MM.1S (cell line): ENCODE measurements at regions not wholly inside any gene's neighbourhood (a gene's known extent, or its start where the extent isn't known, plus 50 kb on each side); places are given as distances from the start of the nearest gene placed in this dataset.

Experiments used
- DNase-seq: peaks from one replicate; pipeline ENCODE4 v3.0.0-alpha.2; 2015
- H2AFZ ChIP-seq: fragments of 300-600 bp; sonication (generic); 2 replicates; pipeline ENCODE4 v1.6.0; 2016; ENCODE audit warnings: antibody characterized with exemption, low read length
- H3F3A ChIP-seq: fragments of 300-600 bp; sonication (generic); 2 replicates; pipeline ENCODE4 v1.6.1; 2016; ENCODE audit warnings: mild to moderate bottlenecking, antibody characterized with exemption, low read length, moderate library complexity, mixed read lengths; ENCODE audit not compliant: insufficient read depth
- H3K27ac ChIP-seq: fragments of 300-600 bp; sonication (generic); 2 replicates; pipeline ENCODE4 v1.5.1; 2016; ENCODE audit warnings: mild to moderate bottlenecking, low read length
- H3K27me3 ChIP-seq: fragments of 300-600 bp; sonication (generic); replicated peaks from 2 replicates; pipeline ENCODE4 v1.6.0; 2016; ENCODE audit warnings: low read length; ENCODE audit not compliant: insufficient read depth
- H3K36me3 ChIP-seq: fragments of 300-600 bp; sonication (generic); replicated peaks from 2 replicates; pipeline ENCODE4 v1.6.1; 2016; ENCODE audit warnings: mild to moderate bottlenecking, low read length, mixed read lengths; ENCODE audit not compliant: insufficient read depth
- H3K4me1 ChIP-seq: fragments of 300-600 bp; sonication (generic); 2 replicates; pipeline ENCODE4 v1.6.1; 2016; ENCODE audit warnings: low read length, mixed read lengths
- H3K4me2 ChIP-seq: fragments of 300-600 bp; sonication (generic); 2 replicates; pipeline ENCODE4 v1.6.0; 2016; ENCODE audit warnings: low read depth, low read length
- H3K4me3 ChIP-seq: fragments of 300-600 bp; sonication (generic); 2 replicates; pipeline ENCODE4 v1.5.1; 2016; ENCODE audit warnings: low read length, mixed read lengths
- H3K79me2 ChIP-seq: fragments of 300-600 bp; sonication (generic); 2 replicates; pipeline ENCODE4 v1.6.1; 2016; ENCODE audit warnings: mixed run types, low read length, mixed read lengths
- H3K9ac ChIP-seq: fragments of 300-600 bp; sonication (generic); 2 replicates; pipeline ENCODE4 v1.6.1; 2016; ENCODE audit warnings: low read length, mixed read lengths
- H3K9me2 ChIP-seq: fragments of 300-600 bp; sonication (generic); replicated peaks from 2 replicates; pipeline ENCODE4 v1.6.1; 2016; ENCODE audit warnings: mild to moderate bottlenecking, low read length, mixed read lengths; ENCODE audit not compliant: insufficient read depth
- H3K9me3 ChIP-seq: fragments of 300-600 bp; sonication (generic); replicated peaks from 2 replicates; pipeline ENCODE4 v1.6.1; 2016; ENCODE audit warnings: mild to moderate bottlenecking, low read length, mixed read lengths; ENCODE audit not compliant: insufficient read depth
- H4K20me1 ChIP-seq: fragments of 300-600 bp; sonication (generic); 2 replicates; pipeline ENCODE4 v1.6.1; 2016; ENCODE audit warnings: mild to moderate bottlenecking, low read length, moderate library complexity, mixed read lengths; ENCODE audit not compliant: insufficient read depth
- EZH2 ChIP-seq: fragments of 300-600 bp; sonication (generic); optimal IDR thresholded peaks from 2 replicates; pipeline ENCODE3; 2017; ENCODE audit warnings: low read depth, mild to moderate bottlenecking, antibody characterized with exemption, low read length, mixed read lengths
- EZH2phosphoT487 ChIP-seq: fragments of 300-600 bp; sonication (generic); IDR thresholded peaks from 2 replicates; pipeline ENCODE4 v1.6.1; 2018; ENCODE audit warnings: antibody characterized with exemption, low read length
- TF ChIP-seq, protein P1 (sequence below): fragments of 300-600 bp; sonication (generic); IDR thresholded peaks from 2 replicates; pipeline ENCODE4 v1.5.1; 2016; ENCODE audit warnings: antibody characterized with exemption, low read length, mixed read lengths

DNA sequence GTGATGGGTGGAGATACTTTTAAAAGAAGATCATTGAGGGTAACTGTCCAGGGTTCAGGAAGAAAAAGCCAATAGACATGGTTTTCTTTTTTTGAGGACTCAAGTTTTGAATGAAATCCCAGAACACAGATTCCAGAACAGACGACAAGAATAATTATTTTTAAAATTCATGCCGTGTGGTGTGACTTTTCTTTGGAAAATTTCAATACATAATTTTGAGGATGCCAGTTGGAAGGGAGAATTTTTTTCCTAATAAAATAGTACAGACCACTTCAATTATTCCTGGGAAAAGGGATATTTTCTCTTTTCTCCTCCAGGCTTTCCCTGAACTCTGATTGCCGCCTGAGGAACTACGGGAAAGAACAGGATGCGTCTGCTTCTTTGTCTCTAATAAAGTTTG lies 951.4 kb downstream of the KCNMA1 start:
- Histone ChIP-seq H3K4me3 (no peak overlapping the region), H3K9me3 (no peaks in the 10 kb centered on the region), H3K9me2 (no peaks in the 10 kb centered on the region), H3K4me1 (no peaks in the 10 kb centered on the region), H3K79me2 (no peaks in the 10 kb centered on the region), H3K36me3 (no peaks in the 10 kb centered on the region), H2AFZ (no peak overlapping the region), H3F3A (no peaks in the 10 kb centered on the region), H4K20me1 (no peaks in the 10 kb centered on the region), H3K27me3 (no peaks in the 10 kb centered on the region), H3K27ac (no peak overlapping the region), H3K9ac (no peak overlapping the region), H3K4me2 (no peak overlapping the region)
- no peak for DNase-seq
- TF ChIP-seq EZH2phosphoT487 (no peak), EZH2 (no peak)
- TF ChIP-seq, protein P1, sequence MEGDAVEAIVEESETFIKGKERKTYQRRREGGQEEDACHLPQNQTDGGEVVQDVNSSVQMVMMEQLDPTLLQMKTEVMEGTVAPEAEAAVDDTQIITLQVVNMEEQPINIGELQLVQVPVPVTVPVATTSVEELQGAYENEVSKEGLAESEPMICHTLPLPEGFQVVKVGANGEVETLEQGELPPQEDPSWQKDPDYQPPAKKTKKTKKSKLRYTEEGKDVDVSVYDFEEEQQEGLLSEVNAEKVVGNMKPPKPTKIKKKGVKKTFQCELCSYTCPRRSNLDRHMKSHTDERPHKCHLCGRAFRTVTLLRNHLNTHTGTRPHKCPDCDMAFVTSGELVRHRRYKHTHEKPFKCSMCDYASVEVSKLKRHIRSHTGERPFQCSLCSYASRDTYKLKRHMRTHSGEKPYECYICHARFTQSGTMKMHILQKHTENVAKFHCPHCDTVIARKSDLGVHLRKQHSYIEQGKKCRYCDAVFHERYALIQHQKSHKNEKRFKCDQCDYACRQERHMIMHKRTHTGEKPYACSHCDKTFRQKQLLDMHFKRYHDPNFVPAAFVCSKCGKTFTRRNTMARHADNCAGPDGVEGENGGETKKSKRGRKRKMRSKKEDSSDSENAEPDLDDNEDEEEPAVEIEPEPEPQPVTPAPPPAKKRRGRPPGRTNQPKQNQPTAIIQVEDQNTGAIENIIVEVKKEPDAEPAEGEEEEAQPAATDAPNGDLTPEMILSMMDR, result no peak

DNA sequence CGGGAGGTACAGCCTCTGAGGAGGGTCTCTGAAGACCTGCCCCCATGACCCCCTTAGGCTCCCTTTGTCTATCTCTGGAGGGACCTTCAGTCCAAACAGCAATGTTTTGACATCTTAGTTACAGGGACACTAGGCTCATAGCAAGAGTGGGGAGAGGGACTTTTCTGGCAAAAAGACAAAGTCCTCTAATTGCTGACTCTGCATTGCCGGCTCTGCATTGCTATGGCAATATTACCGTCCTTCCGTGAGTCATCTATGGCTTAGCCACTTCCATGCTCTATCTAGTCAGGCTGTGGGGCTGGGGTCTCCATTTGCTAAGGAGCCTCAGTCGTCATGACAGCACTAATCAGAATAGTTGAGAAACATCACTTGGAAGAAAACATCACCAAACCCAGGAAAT lies 952.6 kb downstream of the KCNMA1 start:
- no peak overlapping the region for H3K4me2 ChIP-seq
- no peak for TF ChIP-seq EZH2phosphoT487
- no peak for TF ChIP-seq EZH2
- TF ChIP-seq, protein P1, result no peak
- DNase-seq, result no peak
- H3K4me3 ChIP-seq, result no peak overlapping the region
- H3K27ac ChIP-seq, result no peak overlapping the region
- H3K36me3 ChIP-seq, result no peaks in the 10 kb centered on the region
- no peaks in the 10 kb centered on the region for H3K4me1 ChIP-seq
- H2AFZ ChIP-seq, result no peak overlapping the region
- H3K79me2 ChIP-seq, result no peaks in the 10 kb centered on the region
- H3K9me3 ChIP-seq, result no peaks in the 10 kb centered on the region
- H3K9ac ChIP-seq, result no peak overlapping the region
- no peaks in the 10 kb centered on the region for H3K27me3 ChIP-seq
- H3F3A ChIP-seq, result no peaks in the 10 kb centered on the region
- H3K9me2 ChIP-seq, result no peaks in the 10 kb centered on the region
- H4K20me1 ChIP-seq, result no peaks in the 10 kb centered on the region

DNA sequence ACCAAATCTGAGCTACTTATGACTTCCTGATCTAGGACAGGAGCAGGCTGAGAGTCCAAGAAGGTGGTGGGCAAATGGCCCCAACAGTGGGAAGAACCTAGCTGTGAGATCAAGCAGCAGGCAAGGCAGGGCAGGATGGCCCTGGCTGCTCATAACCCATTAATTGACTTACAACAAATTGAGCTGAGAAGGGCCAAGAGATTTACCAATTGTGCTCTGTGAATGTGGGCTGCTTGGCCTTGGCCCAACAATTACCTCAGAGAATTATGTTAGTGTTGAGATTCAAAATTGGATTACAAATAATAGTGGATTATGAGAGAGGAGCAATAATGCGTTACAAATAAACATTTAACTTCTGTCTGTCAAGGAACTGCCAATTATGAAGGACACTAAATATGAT lies 956.5 kb downstream of the KCNMA1 start:
- H3K27ac ChIP-seq, result no peak overlapping the region
- TF ChIP-seq EZH2phosphoT487 (no peak), EZH2 (no peak)
- TF ChIP-seq, protein P1, result no peak
- no peaks in the 10 kb centered on the region for H3K4me1 ChIP-seq
- H3K36me3 ChIP-seq, result no peaks in the 10 kb centered on the region
- DNase-seq, result no peak
- no peak overlapping the region for H3K4me2 ChIP-seq
- H3F3A ChIP-seq, result no peaks in the 10 kb centered on the region
- H4K20me1 ChIP-seq, result no peaks in the 10 kb centered on the region
- H3K9me2 ChIP-seq, result no peaks in the 10 kb centered on the region
- H3K9ac ChIP-seq, result no peak overlapping the region
- no peaks in the 10 kb centered on the region for H3K9me3 ChIP-seq
- no peak overlapping the region for H3K4me3 ChIP-seq
- H2AFZ ChIP-seq, result no peak overlapping the region
- no peaks in the 10 kb centered on the region for H3K79me2 ChIP-seq
- no peaks in the 10 kb centered on the region for H3K27me3 ChIP-seq

DNA sequence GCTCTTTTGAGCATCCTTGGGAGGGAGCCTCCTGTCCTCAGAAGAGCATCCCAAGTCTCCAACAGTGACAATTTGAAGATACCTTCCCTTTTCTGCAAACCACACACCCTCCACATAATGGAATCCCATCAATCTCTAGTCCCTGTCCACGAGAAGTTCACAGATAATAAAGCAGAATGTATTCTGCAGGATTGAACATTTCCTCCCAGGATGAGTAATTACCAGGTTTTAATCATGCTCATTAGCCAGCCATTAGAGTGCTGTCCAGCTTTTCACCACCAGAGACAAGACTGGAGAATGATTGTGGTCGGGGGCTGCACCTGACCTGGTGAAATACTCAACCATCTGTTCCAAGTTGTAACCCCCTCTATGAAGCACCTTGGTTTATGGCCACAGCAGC lies 958.6 kb downstream of the KCNMA1 start:
- H2AFZ ChIP-seq, result no peak overlapping the region
- H4K20me1 ChIP-seq, result no peaks in the 10 kb centered on the region
- TF ChIP-seq, protein P1, result no peak
- TF ChIP-seq EZH2phosphoT487 (no peak), EZH2 (no peak)
- no peaks in the 10 kb centered on the region for H3K36me3 ChIP-seq
- no peak for DNase-seq
- H3K9me3 ChIP-seq, result no peaks in the 10 kb centered on the region
- no peak overlapping the region for H3K9ac ChIP-seq
- no peaks in the 10 kb centered on the region for H3F3A ChIP-seq
- no peaks in the 10 kb centered on the region for H3K79me2 ChIP-seq
- H3K9me2 ChIP-seq, result no peaks in the 10 kb centered on the region
- no peak overlapping the region for H3K27ac ChIP-seq
- H3K27me3 ChIP-seq, result no peaks in the 10 kb centered on the region
- no peak overlapping the region for H3K4me3 ChIP-seq
- H3K4me2 ChIP-seq, result no peak overlapping the region
- H3K4me1 ChIP-seq, result no peaks in the 10 kb centered on the region
